Right lobe of liver (tissue), 4 donors: ENCODE measurements at regions not wholly inside any gene's neighbourhood (a gene's known extent, or its start where the extent isn't known, plus 50 kb on each side); places are given as distances from the start of the nearest gene placed in this dataset.

ENCODE experiments used
- CTCF ChIP-seq, 4 donors: fragments of 200-600 bp in 3 of 4; fragments of 450-650 bp in 1 of 4; IDR thresholded peaks; one replicate each; pipeline versions ENCODE4 v1.5.1 to v1.8.0; 2016 to 2022; ENCODE audit warnings: antibody characterized with exemption in 4 of 4, mild to moderate bottlenecking in 2 of 4
- POLR2A ChIP-seq: fragments of 450-650 bp; IDR thresholded peaks from one replicate; pipeline ENCODE4 v1.6.1; 2017; ENCODE audit warnings: antibody characterized with exemption, mild to moderate bottlenecking
- donor health status: DM: no; HTN: no; CAD: no.
- donor health status: DM: no; HTN: no; CAD: no.
- donor health status: DM: no; HTN: yes; CAD: no.

GRCh38 chr6:105594821-105595220, 191.9 kb upstream of the PREP start:
- TF ChIP-seq CTCF (IDR thresholded peaks at IDR 0.05) = no peak
- no peak for TF ChIP-seq POLR2A
